ENCODE measurements at regions not wholly inside any gene's neighbourhood (a gene's known extent, or its start where the extent isn't known, plus 50 kb on each side); places are given as distances from the start of the nearest gene placed in this dataset.

- TF ChIP-seq EP300 (IDR thresholded peaks at IDR 0.05) (no peak), CTCF (IDR thresholded peaks at IDR 0.05) (no peak), POLR2AphosphoS5 (IDR thresholded peaks at IDR 0.05) (no peak), POLR2A (IDR thresholded peaks at IDR 0.05) (no peak)
Observed at GRCh38 chr6:17011985-17012384, 89.9 kb upstream of the STMND1 start.

Data from upper lobe of left lung (tissue), 4 donors.